RWPE2 (cell line): ENCODE measurements at regions not wholly inside any gene's neighbourhood (a gene's known extent, or its start where the extent isn't known, plus 50 kb on each side); places are given as distances from the start of the nearest gene placed in this dataset.

Experiments
- ATAC-seq: fragments of 200-7000 bp; cut with Tn5 transposase; 3 replicates; pipeline ENCODE4 v1.9.1; 2021; ENCODE audit warnings: low read depth
- DNase-seq: peaks from one replicate; pipeline ENCODE4 v3.0.0-alpha.2; 2020; ENCODE audit warnings: low spot score
- H3K27ac ChIP-seq: fragments of 450-650 bp; 2 replicates; pipeline ENCODE4 v1.5.1; 2017; ENCODE audit warnings: mild to moderate bottlenecking; ENCODE audit not compliant: poor library complexity, severe bottlenecking
- H3K27me3 ChIP-seq: fragments of 250-450 bp; sonication (Bioruptor Pico); 2 replicates; pipeline ENCODE4 v1.5.1; 2021; ENCODE audit warnings: mild to moderate bottlenecking, moderate library complexity; ENCODE audit not compliant: insufficient read depth, poor library complexity, severe bottlenecking
- H3K36me3 ChIP-seq: fragments of 250-450 bp; sonication (Bioruptor Pico); 2 replicates; pipeline ENCODE4 v1.5.1; 2020; ENCODE audit warnings: low read depth, mild to moderate bottlenecking, moderate library complexity
- H3K4me1 ChIP-seq: fragments of 250-450 bp; sonication (Bioruptor Pico); 2 replicates; pipeline ENCODE4 v1.5.1; 2021; ENCODE audit warnings: mild to moderate bottlenecking, moderate library complexity; ENCODE audit not compliant: insufficient read depth, poor library complexity, severe bottlenecking
- H3K4me3 ChIP-seq: fragments of 250-450 bp; sonication (Bioruptor Pico); 2 replicates; pipeline ENCODE4 v1.5.1; 2021; ENCODE audit warnings: mild to moderate bottlenecking, moderate library complexity; ENCODE audit not compliant: severe bottlenecking
- H3K9me3 ChIP-seq: fragments of 250-450 bp; sonication (Bioruptor Pico); 2 replicates; pipeline ENCODE4 v1.5.1; 2021; ENCODE audit warnings: mild to moderate bottlenecking, moderate library complexity; ENCODE audit not compliant: severe bottlenecking
- TF ChIP-seq, protein P1 (sequence below): fragments of 450-650 bp; IDR thresholded peaks from one replicate; pipeline ENCODE4 v1.5.1; 2017; ENCODE audit warnings: mild to moderate bottlenecking, moderate library complexity; ENCODE audit not compliant: poor library complexity, severe bottlenecking

DNA sequence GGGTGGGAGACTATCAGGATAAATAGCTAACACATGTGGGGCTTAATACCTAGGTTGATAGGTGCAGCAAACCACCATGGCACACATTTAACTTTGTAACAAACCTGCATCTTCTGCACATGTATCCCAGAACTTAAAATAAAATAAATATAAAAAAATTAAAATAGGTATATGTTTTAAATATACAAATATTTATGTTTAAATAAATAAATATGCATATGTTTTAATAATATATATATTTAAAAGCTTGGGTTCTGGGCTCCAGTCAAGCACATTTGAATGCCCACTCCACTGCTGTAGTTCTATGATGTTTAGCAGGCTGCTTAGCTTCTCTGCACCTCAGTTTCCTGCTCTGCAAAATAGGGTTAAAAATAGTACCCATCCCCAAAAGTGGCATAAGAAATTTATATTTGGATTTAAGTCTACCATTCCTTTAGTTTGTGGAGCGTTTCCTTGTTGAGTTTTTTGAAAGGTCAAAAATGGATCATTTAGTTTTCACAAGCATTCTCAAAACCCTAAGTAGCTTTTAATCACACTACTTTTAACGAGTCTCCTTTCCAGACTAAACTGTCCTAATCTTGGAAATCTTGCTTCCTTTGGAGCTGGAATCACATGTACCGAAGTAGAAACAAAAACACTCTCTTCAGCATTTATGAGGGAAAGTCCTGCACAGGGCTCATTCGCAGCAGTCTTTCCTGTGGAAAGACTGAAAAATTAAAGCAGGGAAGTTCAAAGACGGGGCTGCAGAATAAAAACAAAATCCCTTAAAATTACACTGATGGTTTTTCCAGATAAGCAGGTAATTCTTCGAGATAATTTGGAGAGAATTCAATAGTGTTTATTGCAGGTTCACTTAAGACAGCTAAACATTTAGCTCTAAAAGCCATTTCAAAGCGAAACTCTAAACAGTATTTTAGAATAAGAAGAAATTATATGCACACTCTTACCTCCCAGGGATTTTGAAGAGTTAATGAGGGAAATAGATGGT, 111.7 kb upstream of the LYZL1 start:
- DNase-seq (no peak), ATAC-seq (no peak)
- TF ChIP-seq, protein P1, sequence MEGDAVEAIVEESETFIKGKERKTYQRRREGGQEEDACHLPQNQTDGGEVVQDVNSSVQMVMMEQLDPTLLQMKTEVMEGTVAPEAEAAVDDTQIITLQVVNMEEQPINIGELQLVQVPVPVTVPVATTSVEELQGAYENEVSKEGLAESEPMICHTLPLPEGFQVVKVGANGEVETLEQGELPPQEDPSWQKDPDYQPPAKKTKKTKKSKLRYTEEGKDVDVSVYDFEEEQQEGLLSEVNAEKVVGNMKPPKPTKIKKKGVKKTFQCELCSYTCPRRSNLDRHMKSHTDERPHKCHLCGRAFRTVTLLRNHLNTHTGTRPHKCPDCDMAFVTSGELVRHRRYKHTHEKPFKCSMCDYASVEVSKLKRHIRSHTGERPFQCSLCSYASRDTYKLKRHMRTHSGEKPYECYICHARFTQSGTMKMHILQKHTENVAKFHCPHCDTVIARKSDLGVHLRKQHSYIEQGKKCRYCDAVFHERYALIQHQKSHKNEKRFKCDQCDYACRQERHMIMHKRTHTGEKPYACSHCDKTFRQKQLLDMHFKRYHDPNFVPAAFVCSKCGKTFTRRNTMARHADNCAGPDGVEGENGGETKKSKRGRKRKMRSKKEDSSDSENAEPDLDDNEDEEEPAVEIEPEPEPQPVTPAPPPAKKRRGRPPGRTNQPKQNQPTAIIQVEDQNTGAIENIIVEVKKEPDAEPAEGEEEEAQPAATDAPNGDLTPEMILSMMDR, result no peak
- H3K27ac ChIP-seq, result no peak overlapping the region
- no peaks in the 10 kb centered on the region for H3K9me3 ChIP-seq
- no peaks in the 10 kb centered on the region for H3K4me1 ChIP-seq
- H3K4me3 ChIP-seq, result no peak overlapping the region
- no peaks in the 10 kb centered on the region for H3K36me3 ChIP-seq
- H3K27me3 ChIP-seq, result peaks cover 32% of the 10 kb centered on the region

DNA sequence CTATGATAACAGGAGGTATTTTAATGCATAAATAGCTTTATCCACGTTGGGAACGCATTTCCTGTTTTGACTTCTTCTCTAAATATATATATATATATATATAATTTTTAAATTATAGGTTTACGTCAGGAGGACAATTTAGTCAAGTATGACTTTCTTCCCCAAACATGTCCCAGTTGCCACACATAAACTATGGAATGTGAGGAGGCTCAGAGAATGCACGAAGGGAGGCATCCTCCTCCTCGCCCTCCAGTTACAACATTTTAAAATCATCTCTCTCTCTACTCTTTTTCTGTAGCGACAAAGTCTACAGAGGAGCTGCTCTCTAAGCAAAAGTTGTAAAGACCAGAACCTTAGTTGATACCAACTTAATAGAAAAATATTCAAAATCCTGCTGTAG, 106.9 kb upstream of the LYZL1 start:
- TF ChIP-seq, protein P1, result no peak
- no peak overlapping the region for H3K27ac ChIP-seq
- DNase-seq (no peak), ATAC-seq (no peak)
- peaks cover 28% of the 10 kb centered on the region for H3K27me3 ChIP-seq
- no peaks in the 10 kb centered on the region for H3K9me3 ChIP-seq
- no peak overlapping the region for H3K4me3 ChIP-seq
- H3K36me3 ChIP-seq, result no peaks in the 10 kb centered on the region
- H3K4me1 ChIP-seq, result no peaks in the 10 kb centered on the region

DNA sequence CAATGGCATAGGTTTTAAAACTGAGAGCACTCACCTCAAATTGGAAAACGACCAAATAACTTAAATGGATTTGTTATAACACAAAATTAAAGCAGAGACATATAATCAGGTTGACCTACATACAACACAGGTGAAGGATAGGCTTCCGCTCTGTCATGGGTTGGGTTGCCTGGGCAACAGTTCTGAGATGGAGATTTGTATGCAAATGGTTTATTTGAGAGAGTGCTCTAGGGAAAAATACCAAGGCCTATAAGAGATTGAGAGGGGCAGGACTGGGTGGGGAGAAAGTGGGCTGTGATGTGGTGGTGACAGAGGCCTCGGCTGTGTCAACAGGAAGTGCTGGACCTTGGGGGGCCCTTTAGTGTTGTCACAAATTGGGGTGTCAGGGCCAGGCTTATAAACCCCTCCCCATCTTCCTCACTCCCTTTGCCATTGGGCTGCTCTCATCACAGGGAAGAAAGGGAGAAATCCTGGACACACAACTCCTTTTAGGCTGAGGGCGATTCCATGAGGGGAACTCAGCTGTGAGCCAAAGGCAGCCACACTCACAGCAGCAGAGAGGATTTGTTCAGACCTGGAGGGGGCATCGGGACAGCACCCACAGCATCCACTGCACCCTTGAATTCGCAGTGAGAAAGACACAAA, 105.4 kb upstream of the LYZL1 start:
- peaks cover 16% of the 10 kb centered on the region for H3K27me3 ChIP-seq
- H3K36me3 ChIP-seq, result no peaks in the 10 kb centered on the region
- DNase-seq (no peak), ATAC-seq (no peak)
- no peaks in the 10 kb centered on the region for H3K9me3 ChIP-seq
- no peak overlapping the region for H3K27ac ChIP-seq
- TF ChIP-seq, protein P1, result no peak
- H3K4me1 ChIP-seq, result no peaks in the 10 kb centered on the region
- no peak overlapping the region for H3K4me3 ChIP-seq

- peaks cover 13% of the 10 kb centered on the region for H3K27me3 ChIP-seq
- TF ChIP-seq, protein P1, result no peak
- H3K4me1 ChIP-seq, result no peaks in the 10 kb centered on the region
- DNase-seq (no peak), ATAC-seq (no peak)
- H3K27ac ChIP-seq, result no peak overlapping the region
- no peak overlapping the region for H3K4me3 ChIP-seq
- H3K9me3 ChIP-seq, result no peaks in the 10 kb centered on the region
- no peaks in the 10 kb centered on the region for H3K36me3 ChIP-seq
Measured at GRCh38 chr10:29184205-29185000, 104.5 kb upstream of the LYZL1 start.
